Uterus (tissue), 3 donors: ENCODE measurements at regions not wholly inside any gene's neighbourhood (a gene's known extent, or its start where the extent isn't known, plus 50 kb on each side); places are given as distances from the start of the nearest gene placed in this dataset.
A peak's percentile ranks its signal among the peaks of the same experiment; 100 is the strongest.

Experiments used
- DNase-seq, 2 donors: peaks; one replicate each; pipeline ENCODE4 v3.0.0-alpha.2; 2019 to 2020
- H3K27ac ChIP-seq, 2 donors: fragments of 200-600 bp; sonication (generic); 1 replicate in 1 of 2; 2 replicates in 1 of 2; pipeline ENCODE4 v1.5.1; 2016 to 2018
- H3K27me3 ChIP-seq, 2 donors: fragments of 200-600 bp; sonication (generic); one replicate each; pipeline ENCODE4 v1.5.1; 2018 to 2019; ENCODE audit warnings: control low read depth in 1 of 2
- H3K36me3 ChIP-seq, 2 donors: fragments of 200-600 bp; sonication (generic); one replicate each; pipeline ENCODE4 v1.5.1; 2019; ENCODE audit warnings: control low read depth in 1 of 2
- H3K4me1 ChIP-seq, 2 donors: fragments of 200-600 bp; sonication (generic); one replicate each; pipeline ENCODE4 v1.5.1; 2018 to 2019; ENCODE audit warnings: control low read depth in 1 of 2
- H3K4me3 ChIP-seq, 2 donors: fragments of 200-600 bp; sonication (generic); 1 replicate in 1 of 2; 2 replicates in 1 of 2; pipeline ENCODE4 v1.5.1; 2018 to 2019; ENCODE audit warnings: mild to moderate bottlenecking in 1 of 2
- H3K9me3 ChIP-seq, 2 donors: fragments of 200-600 bp; sonication (generic); one replicate each; pipeline ENCODE4 v1.5.1; 2019; ENCODE audit warnings: control low read depth in 1 of 2
- POLR2A ChIP-seq, 2 donors: fragments of 450-650 bp; IDR thresholded peaks; one replicate each; pipeline ENCODE4 v1.6.1; 2016; ENCODE audit warnings: antibody characterized with exemption in 2 of 2, mild to moderate bottlenecking in 1 of 2, moderate library complexity in 1 of 2
- intact Hi-C: fragments of 100-400 bp; cut with DNase I; formaldehyde crosslinking; loops from one replicate; pipeline ENCODE4 v1.15.1; 2023; ENCODE audit warnings: low total_unique reads
- TF ChIP-seq, protein P1 (sequence below), 4 experiments: fragments of 200-600 bp in 2 of 4; fragments of 450-650 bp in 2 of 4; sonication (generic) in 2 of 4; IDR thresholded peaks; one replicate each; pipeline ENCODE4 v1.5.1; 2016 to 2019; ENCODE audit warnings: antibody characterized with exemption in 4 of 4, mild to moderate bottlenecking in 2 of 4, moderate library complexity in 1 of 4
- donor health status: DM: yes; HTN: yes; CAD: no.

DNA sequence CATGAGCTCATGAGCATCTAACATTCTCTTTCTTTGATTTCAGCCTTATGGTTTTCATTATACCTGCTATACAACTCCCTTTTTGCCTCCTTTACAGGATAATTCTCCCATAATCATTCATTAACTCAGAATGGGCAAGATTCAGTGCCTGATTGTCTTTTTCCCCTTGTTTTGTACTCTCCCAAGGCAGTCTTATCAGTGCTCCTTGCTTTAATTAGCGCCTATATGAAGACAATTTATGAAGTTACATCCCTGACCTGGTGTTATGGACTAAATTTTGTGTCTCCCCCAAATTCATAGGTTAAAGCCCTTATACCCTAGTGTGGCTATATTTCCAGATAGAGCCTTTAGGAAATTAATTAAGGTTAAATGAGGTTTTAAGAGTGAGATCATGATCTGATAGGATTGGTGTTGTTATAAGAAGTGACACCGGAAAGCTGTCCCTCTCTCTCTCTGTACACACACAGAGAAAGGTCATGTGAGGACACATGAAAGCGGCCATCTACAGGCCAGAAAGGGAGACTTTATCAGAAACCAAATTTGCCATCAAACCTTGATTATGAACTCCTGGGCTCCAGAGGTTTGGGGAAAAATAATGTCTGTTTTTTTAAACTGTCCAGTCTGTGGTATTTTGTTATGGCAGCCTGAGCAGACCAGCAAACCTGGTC lies 185.8 kb upstream of the CHODL start:
- Histone ChIP-seq H3K4me3 (no peak overlapping the region), H3K36me3 (no peaks in the 10 kb centered on the region), H3K9me3 (no peaks in the 10 kb centered on the region), H3K4me1 (no peaks in the 10 kb centered on the region), H3K27ac (no peak overlapping the region), H3K27me3 (no peaks in the 10 kb centered on the region)
- no peak for DNase-seq
- intact Hi-C loops: no loop called here
- TF ChIP-seq POLR2A (IDR thresholded peaks at IDR 0.05): no peak
- TF ChIP-seq, protein P1, sequence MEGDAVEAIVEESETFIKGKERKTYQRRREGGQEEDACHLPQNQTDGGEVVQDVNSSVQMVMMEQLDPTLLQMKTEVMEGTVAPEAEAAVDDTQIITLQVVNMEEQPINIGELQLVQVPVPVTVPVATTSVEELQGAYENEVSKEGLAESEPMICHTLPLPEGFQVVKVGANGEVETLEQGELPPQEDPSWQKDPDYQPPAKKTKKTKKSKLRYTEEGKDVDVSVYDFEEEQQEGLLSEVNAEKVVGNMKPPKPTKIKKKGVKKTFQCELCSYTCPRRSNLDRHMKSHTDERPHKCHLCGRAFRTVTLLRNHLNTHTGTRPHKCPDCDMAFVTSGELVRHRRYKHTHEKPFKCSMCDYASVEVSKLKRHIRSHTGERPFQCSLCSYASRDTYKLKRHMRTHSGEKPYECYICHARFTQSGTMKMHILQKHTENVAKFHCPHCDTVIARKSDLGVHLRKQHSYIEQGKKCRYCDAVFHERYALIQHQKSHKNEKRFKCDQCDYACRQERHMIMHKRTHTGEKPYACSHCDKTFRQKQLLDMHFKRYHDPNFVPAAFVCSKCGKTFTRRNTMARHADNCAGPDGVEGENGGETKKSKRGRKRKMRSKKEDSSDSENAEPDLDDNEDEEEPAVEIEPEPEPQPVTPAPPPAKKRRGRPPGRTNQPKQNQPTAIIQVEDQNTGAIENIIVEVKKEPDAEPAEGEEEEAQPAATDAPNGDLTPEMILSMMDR (IDR thresholded peaks at IDR 0.05): no peak

DNA sequence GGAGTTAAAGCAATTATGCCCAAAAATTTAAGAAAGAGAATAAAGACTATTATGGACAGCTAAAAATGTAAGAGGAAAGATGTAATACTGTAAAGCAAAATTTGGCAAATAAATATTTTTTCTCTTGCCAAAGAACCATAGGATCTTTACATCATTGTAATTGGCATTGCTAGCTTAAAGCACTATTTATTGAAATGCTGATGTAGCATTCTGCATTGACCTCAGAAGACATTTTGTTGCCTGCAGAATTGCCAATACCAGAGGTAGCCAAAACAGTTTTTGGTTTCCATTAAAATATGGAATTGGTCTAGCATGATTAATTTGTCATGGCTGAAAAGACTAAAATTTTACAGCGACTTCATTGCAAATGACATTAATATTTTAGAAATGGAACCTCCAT lies 191.5 kb upstream of the CHODL start:
- no peak overlapping the region for H3K27ac ChIP-seq
- H3K36me3 ChIP-seq: no peaks in the 10 kb centered on the region
- H3K27me3 ChIP-seq: no peaks in the 10 kb centered on the region
- H3K9me3 ChIP-seq: no peaks in the 10 kb centered on the region
- no peak overlapping the region for H3K4me3 ChIP-seq
- intact Hi-C loops: no loop called here
- no peak for DNase-seq
- TF ChIP-seq, protein P1 (IDR thresholded peaks at IDR 0.05): no peak
- no peak for TF ChIP-seq POLR2A (IDR thresholded peaks at IDR 0.05)
- H3K4me1 ChIP-seq: no peaks in the 10 kb centered on the region

DNA sequence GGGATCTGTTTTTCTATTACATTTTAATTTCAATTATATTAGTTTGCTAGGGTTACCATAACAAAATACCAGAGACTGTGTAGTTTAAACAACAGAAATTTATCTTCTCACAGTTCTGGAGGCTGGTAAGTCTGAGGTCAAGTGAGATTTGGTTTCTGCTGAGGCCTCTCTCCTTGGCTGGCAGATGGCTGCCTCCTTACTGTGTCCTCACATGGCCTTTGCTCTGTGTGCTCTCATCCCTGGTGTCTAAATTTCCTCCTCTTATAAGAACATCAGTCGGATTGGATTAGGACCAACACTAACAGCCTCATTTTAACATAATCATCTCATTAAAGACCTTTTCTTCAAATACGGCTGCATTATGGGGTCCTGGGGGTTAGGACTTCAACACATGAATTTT lies 195.2 kb upstream of the CHODL start:
- DNase-seq: no peak
- Histone ChIP-seq H3K27me3 (no peaks in the 10 kb centered on the region), H3K36me3 (no peaks in the 10 kb centered on the region), H3K4me3 (no peak overlapping the region), H3K4me1 (no peaks in the 10 kb centered on the region), H3K9me3 (no peaks in the 10 kb centered on the region), H3K27ac (no peak overlapping the region)
- intact Hi-C loops: no loop called here
- TF ChIP-seq POLR2A (IDR thresholded peaks at IDR 0.05): no peak
- TF ChIP-seq, protein P1 (IDR thresholded peaks at IDR 0.05): no peak

DNA sequence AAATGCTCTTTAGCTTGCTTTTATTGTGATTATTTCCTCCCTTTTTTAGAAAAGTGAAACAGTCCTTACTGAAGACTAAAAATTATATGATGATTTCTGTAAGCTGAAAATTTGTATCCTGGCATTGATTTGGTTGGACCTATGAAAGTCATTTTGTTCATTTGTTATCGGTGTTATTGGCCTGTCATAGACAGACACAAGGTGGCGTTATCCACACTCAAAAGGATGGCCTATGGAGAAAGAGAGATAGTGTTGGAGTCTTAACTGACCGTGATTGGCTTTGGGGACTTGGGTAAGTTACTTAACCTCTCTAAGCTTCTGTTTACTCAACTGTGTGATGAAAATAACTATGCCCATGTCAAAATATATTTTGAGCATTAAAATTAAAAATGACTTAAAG lies 203.6 kb upstream of the CHODL start:
- Histone ChIP-seq H3K27ac (no peak overlapping the region), H3K4me1 (no peaks in the 10 kb centered on the region), H3K9me3 (no peaks in the 10 kb centered on the region), H3K4me3 (no peak overlapping the region), H3K36me3 (no peaks in the 10 kb centered on the region), H3K27me3 (no peaks in the 10 kb centered on the region)
- no peak for TF ChIP-seq POLR2A (IDR thresholded peaks at IDR 0.05)
- TF ChIP-seq, protein P1 (IDR thresholded peaks at IDR 0.05): peak in 1 of 4 experiments; percentile 17
- intact Hi-C loops: no loop called here
- no peak for DNase-seq

DNA sequence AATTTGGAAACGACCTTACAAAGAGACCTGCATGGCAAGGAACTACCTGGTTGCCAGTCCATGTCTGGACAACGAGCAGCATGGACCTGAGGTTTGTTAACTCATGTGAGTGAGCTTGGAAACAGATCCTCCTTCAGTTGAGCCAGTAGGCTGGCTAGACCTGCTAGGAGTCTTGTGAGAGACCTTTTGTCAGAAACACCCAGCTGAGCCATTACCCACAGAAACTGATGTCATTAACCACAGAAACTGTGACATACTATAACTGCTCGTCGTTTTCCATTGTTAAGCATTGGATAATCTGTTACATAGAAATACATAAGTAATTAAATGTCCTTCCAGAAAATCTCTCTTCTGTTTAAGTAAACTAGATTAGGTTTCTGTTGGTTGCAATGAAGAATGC lies 211.1 kb upstream of the C21orf91 start:
- no peak for DNase-seq
- Histone ChIP-seq H3K27me3 (no peaks in the 10 kb centered on the region), H3K4me3 (no peak overlapping the region), H3K9me3 (no peaks in the 10 kb centered on the region), H3K27ac (no peak overlapping the region), H3K4me1 (no peaks in the 10 kb centered on the region), H3K36me3 (no peaks in the 10 kb centered on the region)
- TF ChIP-seq, protein P1 (IDR thresholded peaks at IDR 0.05): no peak
- TF ChIP-seq POLR2A (IDR thresholded peaks at IDR 0.05): no peak
- intact Hi-C loops: no loop called here
